ENCODE measurements at regions not wholly inside any gene's neighbourhood (a gene's known extent, or its start where the extent isn't known, plus 50 kb on each side); places are given as distances from the start of the nearest gene placed in this dataset.

DNA sequence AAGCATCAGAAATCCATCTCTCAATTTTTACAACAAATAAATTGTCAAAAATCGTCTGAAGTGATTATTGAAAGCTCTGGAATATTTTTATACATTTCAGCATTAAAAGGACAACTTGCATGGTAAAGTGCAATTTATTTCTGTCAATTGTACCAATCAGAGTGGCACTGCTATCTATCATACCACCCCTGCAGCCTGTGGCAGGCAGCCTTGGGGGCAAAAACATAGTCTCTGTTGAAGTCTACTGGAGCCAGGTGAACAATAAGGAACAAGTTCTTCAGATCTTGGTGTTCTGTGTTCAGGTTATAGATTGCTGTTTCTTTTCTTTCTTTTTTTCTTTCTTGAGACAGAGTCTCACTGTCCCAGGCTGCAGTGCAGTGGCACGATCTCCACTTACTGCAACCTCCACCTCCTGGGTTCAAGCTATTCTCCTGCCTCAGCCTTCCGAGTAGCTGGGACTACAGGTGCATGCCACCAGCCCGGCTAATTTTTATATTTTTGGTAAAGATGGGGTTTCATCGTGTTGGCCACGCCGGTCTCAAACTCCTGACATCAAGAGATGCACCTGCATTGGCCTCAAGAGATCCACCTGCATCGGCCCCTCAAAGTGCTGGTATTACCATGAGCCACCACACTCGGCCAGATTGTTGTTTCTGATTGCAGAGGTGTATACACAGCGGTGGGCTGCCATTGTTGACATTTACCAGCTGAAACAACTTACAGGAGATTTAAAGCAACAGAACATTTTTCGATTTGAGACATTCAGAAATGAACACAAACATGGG lies 629.6 kb downstream of the SLC16A7 start:
- no peak for TF ChIP-seq EZH2 (IDR thresholded peaks at IDR 0.05; ENCODE audit: borderline replicate concordance, low read length)
- TF ChIP-seq, protein P1, sequence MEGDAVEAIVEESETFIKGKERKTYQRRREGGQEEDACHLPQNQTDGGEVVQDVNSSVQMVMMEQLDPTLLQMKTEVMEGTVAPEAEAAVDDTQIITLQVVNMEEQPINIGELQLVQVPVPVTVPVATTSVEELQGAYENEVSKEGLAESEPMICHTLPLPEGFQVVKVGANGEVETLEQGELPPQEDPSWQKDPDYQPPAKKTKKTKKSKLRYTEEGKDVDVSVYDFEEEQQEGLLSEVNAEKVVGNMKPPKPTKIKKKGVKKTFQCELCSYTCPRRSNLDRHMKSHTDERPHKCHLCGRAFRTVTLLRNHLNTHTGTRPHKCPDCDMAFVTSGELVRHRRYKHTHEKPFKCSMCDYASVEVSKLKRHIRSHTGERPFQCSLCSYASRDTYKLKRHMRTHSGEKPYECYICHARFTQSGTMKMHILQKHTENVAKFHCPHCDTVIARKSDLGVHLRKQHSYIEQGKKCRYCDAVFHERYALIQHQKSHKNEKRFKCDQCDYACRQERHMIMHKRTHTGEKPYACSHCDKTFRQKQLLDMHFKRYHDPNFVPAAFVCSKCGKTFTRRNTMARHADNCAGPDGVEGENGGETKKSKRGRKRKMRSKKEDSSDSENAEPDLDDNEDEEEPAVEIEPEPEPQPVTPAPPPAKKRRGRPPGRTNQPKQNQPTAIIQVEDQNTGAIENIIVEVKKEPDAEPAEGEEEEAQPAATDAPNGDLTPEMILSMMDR (conservative IDR thresholded peaks at IDR 0.05 in 1 of 2, IDR thresholded peaks at IDR 0.05 in 1 of 2; ENCODE audit: extremely low read depth in 1 of 2, insufficient read depth in 1 of 2, low read depth in 1 of 2, low read length in 2 of 2) = no peak

All from mammary epithelial cell (primary cell).